ENCODE measurements at regions not wholly inside any gene's neighbourhood (a gene's known extent, or its start where the extent isn't known, plus 50 kb on each side); places are given as distances from the start of the nearest gene placed in this dataset.
A peak's percentile ranks its signal among the peaks of the same experiment; 100 is the strongest.

- DNase-seq (ENCODE audit: low spot score): peak; percentile 82
- intact Hi-C loops (cut with DNase I): no loop called here
These were observed 50.3 kb upstream of the CFAP46 start for GRCh38 chr10:132992433-132993215.

Measured in posterior vena cava (tissue), 2 donors.